Uterus (tissue), 2 donors: ENCODE measurements at regions not wholly inside any gene's neighbourhood (a gene's known extent, or its start where the extent isn't known, plus 50 kb on each side); places are given as distances from the start of the nearest gene placed in this dataset.

ENCODE experiments used
- POLR2A ChIP-seq, 2 donors: fragments of 450-650 bp; IDR thresholded peaks; one replicate each; pipeline ENCODE4 v1.6.1; 2016; ENCODE audit warnings: antibody characterized with exemption in 2 of 2, mild to moderate bottlenecking in 1 of 2, moderate library complexity in 1 of 2
- TF ChIP-seq, protein P1 (sequence below), 4 experiments: fragments of 200-600 bp in 2 of 4; fragments of 450-650 bp in 2 of 4; sonication (generic) in 2 of 4; IDR thresholded peaks; one replicate each; pipeline ENCODE4 v1.5.1; 2016 to 2019; ENCODE audit warnings: antibody characterized with exemption in 4 of 4, mild to moderate bottlenecking in 2 of 4, moderate library complexity in 1 of 4

DNA sequence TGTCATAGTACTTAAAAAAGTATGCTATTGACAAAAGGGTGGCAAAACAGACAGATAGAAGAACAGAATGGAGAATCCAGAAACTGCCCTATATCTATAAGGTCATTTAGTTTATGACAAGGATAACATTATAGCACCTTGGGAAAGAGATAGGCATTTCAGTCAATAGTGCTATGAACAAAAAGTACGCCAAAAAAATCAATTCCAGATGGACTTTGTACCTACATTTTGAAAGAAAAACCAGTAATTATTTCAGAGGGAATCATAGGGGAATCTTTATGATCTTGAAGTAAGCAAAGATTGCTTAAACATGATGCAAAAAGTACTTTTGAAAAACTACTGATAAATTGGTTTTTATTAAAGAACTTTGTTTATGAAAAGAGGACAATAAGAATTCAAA, 59.9 kb upstream of the SETBP1 start:
- TF ChIP-seq POLR2A (IDR thresholded peaks at IDR 0.05): no peak
- TF ChIP-seq, protein P1, sequence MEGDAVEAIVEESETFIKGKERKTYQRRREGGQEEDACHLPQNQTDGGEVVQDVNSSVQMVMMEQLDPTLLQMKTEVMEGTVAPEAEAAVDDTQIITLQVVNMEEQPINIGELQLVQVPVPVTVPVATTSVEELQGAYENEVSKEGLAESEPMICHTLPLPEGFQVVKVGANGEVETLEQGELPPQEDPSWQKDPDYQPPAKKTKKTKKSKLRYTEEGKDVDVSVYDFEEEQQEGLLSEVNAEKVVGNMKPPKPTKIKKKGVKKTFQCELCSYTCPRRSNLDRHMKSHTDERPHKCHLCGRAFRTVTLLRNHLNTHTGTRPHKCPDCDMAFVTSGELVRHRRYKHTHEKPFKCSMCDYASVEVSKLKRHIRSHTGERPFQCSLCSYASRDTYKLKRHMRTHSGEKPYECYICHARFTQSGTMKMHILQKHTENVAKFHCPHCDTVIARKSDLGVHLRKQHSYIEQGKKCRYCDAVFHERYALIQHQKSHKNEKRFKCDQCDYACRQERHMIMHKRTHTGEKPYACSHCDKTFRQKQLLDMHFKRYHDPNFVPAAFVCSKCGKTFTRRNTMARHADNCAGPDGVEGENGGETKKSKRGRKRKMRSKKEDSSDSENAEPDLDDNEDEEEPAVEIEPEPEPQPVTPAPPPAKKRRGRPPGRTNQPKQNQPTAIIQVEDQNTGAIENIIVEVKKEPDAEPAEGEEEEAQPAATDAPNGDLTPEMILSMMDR (IDR thresholded peaks at IDR 0.05): no peak
